Osteoblast (primary cell): ENCODE measurements at regions not wholly inside any gene's neighbourhood (a gene's known extent, or its start where the extent isn't known, plus 50 kb on each side); places are given as distances from the start of the nearest gene placed in this dataset.
A peak's percentile ranks its signal among the peaks of the same experiment; 100 is the strongest.

ENCODE experiments used
- DNase-seq: peaks from one replicate; pipeline ENCODE4 v3.0.0; 2011; ENCODE audit warnings: low spot score, mixed read lengths; ENCODE audit not compliant: insufficient read length; ENCODE audit errors: missing footprints
- H2AFZ ChIP-seq: 2 replicates; pipeline ENCODE4 v1.6.0; 2011; ENCODE audit warnings: mild to moderate bottlenecking, low read length
- H3K27ac ChIP-seq: 2 replicates; pipeline ENCODE4 v1.5.1; 2011; ENCODE audit warnings: mild to moderate bottlenecking, low read depth, low read length, moderate library complexity
- H3K27me3 ChIP-seq: 2 replicates; pipeline ENCODE4 v1.6.0; 2012; ENCODE audit warnings: mild to moderate bottlenecking, control low read depth, inconsistent platforms, low read length, moderate library complexity; ENCODE audit not compliant: insufficient read depth
- H3K36me3 ChIP-seq: 2 replicates; pipeline ENCODE4 v1.5.1; 2011; ENCODE audit warnings: mild to moderate bottlenecking, low read length, control low read depth, moderate library complexity; ENCODE audit not compliant: insufficient read depth
- H3K4me1 ChIP-seq: 2 replicates; pipeline ENCODE4 v1.5.1; 2011; ENCODE audit warnings: mild to moderate bottlenecking, low read length, control low read depth, moderate library complexity; ENCODE audit not compliant: insufficient read depth
- H3K4me2 ChIP-seq: 2 replicates; pipeline ENCODE4 v1.6.0; 2011; ENCODE audit warnings: mild to moderate bottlenecking, low read length; ENCODE audit not compliant: insufficient read depth
- H3K4me3 ChIP-seq: fragments of 200-600 bp; sonication (generic); 3 replicates; pipeline ENCODE4 v1.5.1; 2012; ENCODE audit warnings: mild to moderate bottlenecking, low read length, inconsistent platforms; ENCODE audit not compliant: insufficient read depth
- H3K79me2 ChIP-seq: 2 replicates; pipeline ENCODE4 v1.6.0; 2012; ENCODE audit warnings: mild to moderate bottlenecking, low read length, control low read depth, inconsistent platforms; ENCODE audit not compliant: insufficient read depth
- H3K9me3 ChIP-seq: 2 replicates; pipeline ENCODE4 v1.5.1; 2011; ENCODE audit warnings: low read depth, low read length, control low read depth
- H4K20me1 ChIP-seq: 2 replicates; pipeline ENCODE4 v1.6.0; 2012; ENCODE audit warnings: mild to moderate bottlenecking, low read length, control low read depth; ENCODE audit not compliant: insufficient read depth
- CTCF ChIP-seq: IDR thresholded peaks from 2 replicates; pipeline ENCODE4 v1.5.1; 2011; ENCODE audit warnings: mild to moderate bottlenecking, low read depth, low read length, moderate library complexity; ENCODE audit errors: extremely low read depth

- Histone ChIP-seq H3K4me1 (peaks cover 15% of the 10 kb centered on the region), H2AFZ (peak overlapping the region; percentile 19), H3K27me3 (no peaks in the 10 kb centered on the region), H3K4me3 (no peak overlapping the region), H3K4me2 (no peak overlapping the region), H4K20me1 (no peaks in the 10 kb centered on the region), H3K9me3 (no peaks in the 10 kb centered on the region), H3K36me3 (no peaks in the 10 kb centered on the region), H3K79me2 (no peaks in the 10 kb centered on the region), H3K27ac (no peak overlapping the region)
- no peak for TF ChIP-seq CTCF
- DNase-seq = no peak
Observed at GRCh38 chr6:6750594-6751265, 162.2 kb downstream of the LY86 start.

GRCh38 chr6:6751266-6751596 is 162.7 kb downstream of the LY86 start:
- no peaks in the 10 kb centered on the region for H3K36me3 ChIP-seq
- peaks cover 15% of the 10 kb centered on the region for H3K4me1 ChIP-seq
- peak overlapping the region; percentile 76 for H3K4me2 ChIP-seq
- H2AFZ ChIP-seq = peak overlapping the region; percentile 68
- H3K4me3 ChIP-seq = no peak overlapping the region
- no peak overlapping the region for H3K27ac ChIP-seq
- H3K9me3 ChIP-seq = no peaks in the 10 kb centered on the region
- DNase-seq = no peak
- no peaks in the 10 kb centered on the region for H3K79me2 ChIP-seq
- no peaks in the 10 kb centered on the region for H3K27me3 ChIP-seq
- no peaks in the 10 kb centered on the region for H4K20me1 ChIP-seq
- TF ChIP-seq CTCF = no peak

- peak; percentile 72 for DNase-seq
- Histone ChIP-seq H3K79me2 (no peaks in the 10 kb centered on the region), H3K4me2 (peak overlapping the region; percentile 76), H3K4me1 (peaks cover 15% of the 10 kb centered on the region), H2AFZ (peak overlapping the region; percentile 68), H3K4me3 (peak overlapping the region; percentile 52), H3K27ac (no peak overlapping the region), H3K9me3 (no peaks in the 10 kb centered on the region), H4K20me1 (no peaks in the 10 kb centered on the region), H3K27me3 (no peaks in the 10 kb centered on the region), H3K36me3 (no peaks in the 10 kb centered on the region)
- TF ChIP-seq CTCF = no peak
Observed at GRCh38 chr6:6751619-6752023, 163.1 kb downstream of the LY86 start.

GRCh38 chr6:6752129-6752528 is 163.6 kb downstream of the LY86 start:
- Histone ChIP-seq H3K9me3 (no peaks in the 10 kb centered on the region), H2AFZ (peak overlapping the region; percentile 68), H3K27me3 (no peaks in the 10 kb centered on the region), H3K27ac (no peak overlapping the region), H3K79me2 (no peaks in the 10 kb centered on the region), H3K4me1 (peaks cover 15% of the 10 kb centered on the region), H4K20me1 (no peaks in the 10 kb centered on the region), H3K4me2 (peak overlapping the region; percentile 76), H3K4me3 (peak overlapping the region; percentile 52), H3K36me3 (no peaks in the 10 kb centered on the region)
- TF ChIP-seq CTCF = no peak
- peak; percentile 69 for DNase-seq
